RWPE2 (cell line): ENCODE measurements at regions not wholly inside any gene's neighbourhood (a gene's known extent, or its start where the extent isn't known, plus 50 kb on each side); places are given as distances from the start of the nearest gene placed in this dataset.

Experiments used
- ATAC-seq: fragments of 200-7000 bp; cut with Tn5 transposase; 3 replicates; pipeline ENCODE4 v1.9.1; 2021; ENCODE audit warnings: low read depth
- DNase-seq: peaks from one replicate; pipeline ENCODE4 v3.0.0-alpha.2; 2020; ENCODE audit warnings: low spot score
- H3K27ac ChIP-seq: fragments of 450-650 bp; 2 replicates; pipeline ENCODE4 v1.5.1; 2017; ENCODE audit warnings: mild to moderate bottlenecking; ENCODE audit not compliant: poor library complexity, severe bottlenecking
- H3K27me3 ChIP-seq: fragments of 250-450 bp; sonication (Bioruptor Pico); 2 replicates; pipeline ENCODE4 v1.5.1; 2021; ENCODE audit warnings: mild to moderate bottlenecking, moderate library complexity; ENCODE audit not compliant: insufficient read depth, poor library complexity, severe bottlenecking
- H3K36me3 ChIP-seq: fragments of 250-450 bp; sonication (Bioruptor Pico); 2 replicates; pipeline ENCODE4 v1.5.1; 2020; ENCODE audit warnings: low read depth, mild to moderate bottlenecking, moderate library complexity
- H3K4me1 ChIP-seq: fragments of 250-450 bp; sonication (Bioruptor Pico); 2 replicates; pipeline ENCODE4 v1.5.1; 2021; ENCODE audit warnings: mild to moderate bottlenecking, moderate library complexity; ENCODE audit not compliant: insufficient read depth, poor library complexity, severe bottlenecking
- H3K4me3 ChIP-seq: fragments of 250-450 bp; sonication (Bioruptor Pico); 2 replicates; pipeline ENCODE4 v1.5.1; 2021; ENCODE audit warnings: mild to moderate bottlenecking, moderate library complexity; ENCODE audit not compliant: severe bottlenecking
- H3K9me3 ChIP-seq: fragments of 250-450 bp; sonication (Bioruptor Pico); 2 replicates; pipeline ENCODE4 v1.5.1; 2021; ENCODE audit warnings: mild to moderate bottlenecking, moderate library complexity; ENCODE audit not compliant: severe bottlenecking
- CTCF ChIP-seq: fragments of 450-650 bp; IDR thresholded peaks from one replicate; pipeline ENCODE4 v1.5.1; 2017; ENCODE audit warnings: mild to moderate bottlenecking, moderate library complexity; ENCODE audit not compliant: poor library complexity, severe bottlenecking

- no peak for TF ChIP-seq CTCF
- Histone ChIP-seq H3K27me3 (no peaks in the 10 kb centered on the region), H3K4me3 (no peak overlapping the region), H3K27ac (no peak overlapping the region), H3K9me3 (no peaks in the 10 kb centered on the region), H3K4me1 (no peaks in the 10 kb centered on the region), H3K36me3 (no peaks in the 10 kb centered on the region)
- DNase-seq (no peak), ATAC-seq (no peak)
Observed at GRCh38 chr5:103397739-103398581, 139.4 kb downstream of the MACIR start.

GRCh38 chr5:103394676-103395075, 136.1 kb downstream of the MACIR start:
- Histone ChIP-seq H3K36me3 (no peaks in the 10 kb centered on the region), H3K4me1 (no peaks in the 10 kb centered on the region), H3K27me3 (no peaks in the 10 kb centered on the region), H3K27ac (no peak overlapping the region), H3K4me3 (no peak overlapping the region), H3K9me3 (no peaks in the 10 kb centered on the region)
- no peak for ATAC-seq
- no peak for TF ChIP-seq CTCF
- DNase-seq = no peak

- Histone ChIP-seq H3K4me1 (no peaks in the 10 kb centered on the region), H3K27ac (no peak overlapping the region), H3K36me3 (no peaks in the 10 kb centered on the region), H3K4me3 (no peak overlapping the region), H3K27me3 (no peaks in the 10 kb centered on the region), H3K9me3 (no peaks in the 10 kb centered on the region)
- ATAC-seq (no peak), DNase-seq (no peak)
- TF ChIP-seq CTCF = no peak
Observed at GRCh38 chr5:103393101-103393754, 134.7 kb downstream of the MACIR start.

- DNase-seq = no peak
- H3K36me3 ChIP-seq = no peaks in the 10 kb centered on the region
- no peak for ATAC-seq
- H3K27ac ChIP-seq = no peak overlapping the region
- H3K27me3 ChIP-seq = no peaks in the 10 kb centered on the region
- no peaks in the 10 kb centered on the region for H3K9me3 ChIP-seq
- no peaks in the 10 kb centered on the region for H3K4me1 ChIP-seq
- no peak for TF ChIP-seq CTCF
- H3K4me3 ChIP-seq = no peak overlapping the region
Observed at GRCh38 chr5:103391659-103392058, 133.1 kb downstream of the MACIR start.

GRCh38 chr5:103389846-103390245, 131.3 kb downstream of the MACIR start:
- H3K9me3 ChIP-seq = no peaks in the 10 kb centered on the region
- no peak overlapping the region for H3K4me3 ChIP-seq
- TF ChIP-seq CTCF = no peak
- no peak overlapping the region for H3K27ac ChIP-seq
- no peaks in the 10 kb centered on the region for H3K36me3 ChIP-seq
- H3K4me1 ChIP-seq = no peaks in the 10 kb centered on the region
- DNase-seq (no peak), ATAC-seq (no peak)
- no peaks in the 10 kb centered on the region for H3K27me3 ChIP-seq
